ENCODE measurements at regions not wholly inside any gene's neighbourhood (a gene's known extent, or its start where the extent isn't known, plus 50 kb on each side); places are given as distances from the start of the nearest gene placed in this dataset.

GRCh38 chr1:176271572-176271971 is 64.5 kb upstream of the COP1 start:
- Histone ChIP-seq H3K9me2 (replicated peaks; ENCODE audit: insufficient read depth) (no peaks in the 10 kb centered on the region), H3K4me1 (ENCODE audit: insufficient read depth) (no peaks in the 10 kb centered on the region), H4K20me1 (ENCODE audit: insufficient read depth, poor library complexity, severe bottlenecking) (no peaks in the 10 kb centered on the region), H3K4me2 (no peak overlapping the region), H3K27me3 (no peaks in the 10 kb centered on the region), H3K27ac (no peak overlapping the region), H3K9me3 (ENCODE audit: low read depth) (no peaks in the 10 kb centered on the region), H3K79me2 (no peaks in the 10 kb centered on the region), H3K36me3 (replicated peaks; ENCODE audit: insufficient read depth, low read depth) (no peaks in the 10 kb centered on the region), H2AFZ (no peak overlapping the region), H3K4me3 (no peak overlapping the region)
- DNase-seq (ENCODE audit: low spot score) = no peak
- 94% methylated on average over 1 of the region's 1 CpG for WGBS (ENCODE audit: low lambda C conversion rate, missing lambda C conversion rate)
- no peak for TF ChIP-seq EZH2 (IDR thresholded peaks at IDR 0.05; ENCODE audit: borderline replicate concordance)
- TF ChIP-seq CTCF (IDR thresholded peaks at IDR 0.05; ENCODE audit: poor library complexity) = no peak
- no peak for TF ChIP-seq EZH2phosphoT487 (IDR thresholded peaks at IDR 0.05; ENCODE audit: low read depth, severe bottlenecking, unreplicated experiment)

Data from hepatocyte (in vitro differentiated cells).